SK-N-SH (cell line): ENCODE measurements at regions not wholly inside any gene's neighbourhood (a gene's known extent, or its start where the extent isn't known, plus 50 kb on each side); places are given as distances from the start of the nearest gene placed in this dataset.

Experiments
- CTCF ChIP-seq: fragments of 200-600 bp; sonication (generic); IDR thresholded peaks from 2 replicates; pipeline ENCODE4 v1.6.1; 2017; ENCODE audit warnings: antibody characterized with exemption, mild to moderate bottlenecking, moderate library complexity
- FOXM1 ChIP-seq: IDR thresholded peaks from 2 replicates; pipeline ENCODE4 v1.4.0; 2012; ENCODE audit warnings: low read depth, mild to moderate bottlenecking
- PBX3 ChIP-seq: IDR thresholded peaks from 2 replicates; pipeline ENCODE4; 2012
- POLR2AphosphoS5 ChIP-seq: IDR thresholded peaks from 2 replicates; pipeline ENCODE4 v1.6.1; 2012; ENCODE audit warnings: low read depth, low read length

GRCh38 chr2:5617358-5617757 lies 74.8 kb upstream of the SOX11 start:
- TF ChIP-seq POLR2AphosphoS5 = no peak
- TF ChIP-seq FOXM1 = no peak
- no peak for TF ChIP-seq PBX3
- TF ChIP-seq CTCF = no peak
